ENCODE measurements at regions not wholly inside any gene's neighbourhood (a gene's known extent, or its start where the extent isn't known, plus 50 kb on each side); places are given as distances from the start of the nearest gene placed in this dataset.

DNA sequence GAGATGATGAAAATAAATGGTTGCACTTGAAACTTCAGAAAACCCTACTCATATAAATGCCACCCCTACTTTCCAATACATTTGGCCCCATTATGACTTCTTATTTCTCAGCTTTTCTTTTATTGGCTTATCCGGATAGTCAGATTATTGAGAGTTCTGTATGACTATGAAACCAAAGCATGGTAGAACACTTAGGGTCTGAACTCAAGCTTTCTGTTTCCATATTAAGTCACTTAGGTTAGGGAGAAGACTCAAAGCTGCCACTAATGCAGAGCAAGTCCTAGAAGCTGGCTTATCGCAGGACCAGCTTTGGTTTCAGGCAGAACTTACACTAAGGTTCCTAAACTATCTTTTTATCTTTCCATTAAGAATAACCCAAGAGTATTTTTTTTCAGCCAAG, 229.9 kb upstream of the CPEB2 start:
- Histone ChIP-seq H3K4me2 (ENCODE audit: low read length) (no peak overlapping the region), H3K27me3 (ENCODE audit: control insufficient read depth, low read length) (no peaks in the 10 kb centered on the region), H3K9me2 (replicated peaks; ENCODE audit: control insufficient read depth, low read length) (no peaks in the 10 kb centered on the region), H3K4me1 (ENCODE audit: control insufficient read depth, low read length) (peaks cover 2% of the 10 kb centered on the region), H3K4me3 (ENCODE audit: low read length) (no peak overlapping the region), H3K79me2 (ENCODE audit: control insufficient read depth, low read length) (no peaks in the 10 kb centered on the region), H3K27ac (ENCODE audit: low read depth, low read length) (no peak overlapping the region), H3F3A (ENCODE audit: control insufficient read depth, insufficient read depth) (no peaks in the 10 kb centered on the region), H3K9me3 (ENCODE audit: control insufficient read depth, insufficient read depth, low read length) (no peaks in the 10 kb centered on the region), H3K36me3 (ENCODE audit: control insufficient read depth, low read length) (no peaks in the 10 kb centered on the region), H4K20me1 (ENCODE audit: control insufficient read depth, insufficient read depth, low read depth, low read length) (no peaks in the 10 kb centered on the region)
- TF ChIP-seq, protein P1, sequence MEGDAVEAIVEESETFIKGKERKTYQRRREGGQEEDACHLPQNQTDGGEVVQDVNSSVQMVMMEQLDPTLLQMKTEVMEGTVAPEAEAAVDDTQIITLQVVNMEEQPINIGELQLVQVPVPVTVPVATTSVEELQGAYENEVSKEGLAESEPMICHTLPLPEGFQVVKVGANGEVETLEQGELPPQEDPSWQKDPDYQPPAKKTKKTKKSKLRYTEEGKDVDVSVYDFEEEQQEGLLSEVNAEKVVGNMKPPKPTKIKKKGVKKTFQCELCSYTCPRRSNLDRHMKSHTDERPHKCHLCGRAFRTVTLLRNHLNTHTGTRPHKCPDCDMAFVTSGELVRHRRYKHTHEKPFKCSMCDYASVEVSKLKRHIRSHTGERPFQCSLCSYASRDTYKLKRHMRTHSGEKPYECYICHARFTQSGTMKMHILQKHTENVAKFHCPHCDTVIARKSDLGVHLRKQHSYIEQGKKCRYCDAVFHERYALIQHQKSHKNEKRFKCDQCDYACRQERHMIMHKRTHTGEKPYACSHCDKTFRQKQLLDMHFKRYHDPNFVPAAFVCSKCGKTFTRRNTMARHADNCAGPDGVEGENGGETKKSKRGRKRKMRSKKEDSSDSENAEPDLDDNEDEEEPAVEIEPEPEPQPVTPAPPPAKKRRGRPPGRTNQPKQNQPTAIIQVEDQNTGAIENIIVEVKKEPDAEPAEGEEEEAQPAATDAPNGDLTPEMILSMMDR (IDR thresholded peaks at IDR 0.05; ENCODE audit: low read depth, low read length, poor library complexity, severe bottlenecking) = no peak
- no peak for TF ChIP-seq EZH2phosphoT487 (IDR thresholded peaks at IDR 0.05; ENCODE audit: borderline replicate concordance, low read length)

DNA sequence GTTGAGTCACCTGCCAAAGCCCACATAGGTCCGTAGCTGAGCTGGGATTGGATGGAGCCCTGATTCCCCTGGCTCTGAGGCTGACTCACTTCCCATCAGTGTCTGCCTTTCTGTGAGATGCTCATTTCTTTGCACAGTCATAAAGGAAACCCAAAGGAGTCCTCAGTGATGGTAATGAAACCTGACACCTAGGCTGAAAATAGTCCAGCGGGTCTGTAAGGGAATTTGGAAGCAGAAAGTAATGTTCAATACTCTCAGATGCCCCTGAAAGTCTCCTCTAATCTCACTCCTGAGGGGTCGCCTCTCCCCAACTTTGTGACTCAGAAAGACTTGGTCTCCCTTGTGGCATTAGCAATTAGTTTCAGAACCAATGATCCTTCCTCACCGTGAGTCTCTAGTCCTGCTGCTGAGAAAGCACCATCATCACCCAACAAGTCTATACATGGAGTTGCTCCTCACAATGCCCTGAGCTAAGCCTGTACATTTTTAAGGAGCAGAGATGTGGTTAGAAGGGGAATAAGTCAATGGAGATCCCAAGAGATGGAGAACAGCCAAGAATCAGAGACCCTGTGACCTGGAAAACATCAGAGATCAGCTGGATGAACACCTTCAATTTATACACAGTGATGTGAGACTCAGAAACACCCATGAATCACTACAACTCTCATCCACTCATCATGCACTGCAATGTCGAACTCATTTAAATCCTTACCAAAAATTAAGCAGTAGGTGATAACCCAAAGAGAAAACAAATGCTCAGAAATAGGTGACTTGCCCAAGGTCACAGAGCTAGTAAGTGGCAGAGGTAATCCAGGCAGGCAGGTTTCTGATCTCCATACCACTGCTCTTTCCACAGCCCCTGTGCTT, 219.0 kb upstream of the CPEB2 start:
- TF ChIP-seq, protein P1 (IDR thresholded peaks at IDR 0.05; ENCODE audit: low read depth, low read length, poor library complexity, severe bottlenecking) = no peak
- TF ChIP-seq EZH2phosphoT487 (IDR thresholded peaks at IDR 0.05; ENCODE audit: borderline replicate concordance, low read length) = no peak
- Histone ChIP-seq H3F3A (ENCODE audit: control insufficient read depth, insufficient read depth) (no peaks in the 10 kb centered on the region), H3K9me2 (replicated peaks; ENCODE audit: control insufficient read depth, low read length) (no peaks in the 10 kb centered on the region), H3K4me2 (ENCODE audit: low read length) (no peak overlapping the region), H3K27me3 (ENCODE audit: control insufficient read depth, low read length) (no peaks in the 10 kb centered on the region), H4K20me1 (ENCODE audit: control insufficient read depth, insufficient read depth, low read depth, low read length) (no peaks in the 10 kb centered on the region), H3K9me3 (ENCODE audit: control insufficient read depth, insufficient read depth, low read length) (no peaks in the 10 kb centered on the region), H3K36me3 (ENCODE audit: control insufficient read depth, low read length) (no peaks in the 10 kb centered on the region), H3K27ac (ENCODE audit: low read depth, low read length) (no peak overlapping the region), H3K79me2 (ENCODE audit: control insufficient read depth, low read length) (no peaks in the 10 kb centered on the region), H3K4me1 (ENCODE audit: control insufficient read depth, low read length) (no peaks in the 10 kb centered on the region), H3K4me3 (ENCODE audit: low read length) (no peak overlapping the region)

DNA sequence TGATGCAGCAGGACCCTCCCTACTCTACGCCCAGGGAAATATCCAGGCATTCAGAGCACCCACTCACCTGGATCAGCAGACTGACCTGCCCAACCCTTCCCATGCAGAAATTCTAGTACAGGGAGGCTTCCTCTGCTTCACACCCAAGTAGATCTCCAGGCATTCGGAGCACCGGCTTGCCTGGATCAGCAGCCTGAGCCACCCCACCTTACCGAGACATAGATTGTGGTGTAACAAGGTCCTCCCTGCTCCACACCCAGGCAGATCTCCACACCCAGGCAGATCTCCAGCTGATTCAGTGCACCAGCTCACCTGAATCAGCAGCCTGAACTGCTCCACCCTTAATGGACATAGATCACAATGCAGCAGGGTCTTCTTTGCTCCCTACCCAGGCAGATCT, 215.1 kb upstream of the CPEB2 start:
- Histone ChIP-seq H3K79me2 (ENCODE audit: control insufficient read depth, low read length) (no peaks in the 10 kb centered on the region), H4K20me1 (ENCODE audit: control insufficient read depth, insufficient read depth, low read depth, low read length) (no peaks in the 10 kb centered on the region), H3K27me3 (ENCODE audit: control insufficient read depth, low read length) (no peaks in the 10 kb centered on the region), H3K9me3 (ENCODE audit: control insufficient read depth, insufficient read depth, low read length) (no peaks in the 10 kb centered on the region), H3K4me3 (ENCODE audit: low read length) (no peak overlapping the region), H3K9me2 (replicated peaks; ENCODE audit: control insufficient read depth, low read length) (no peaks in the 10 kb centered on the region), H3K4me1 (ENCODE audit: control insufficient read depth, low read length) (no peaks in the 10 kb centered on the region), H3K4me2 (ENCODE audit: low read length) (no peak overlapping the region), H3K36me3 (ENCODE audit: control insufficient read depth, low read length) (no peaks in the 10 kb centered on the region), H3K27ac (ENCODE audit: low read depth, low read length) (no peak overlapping the region), H3F3A (ENCODE audit: control insufficient read depth, insufficient read depth) (no peaks in the 10 kb centered on the region)
- TF ChIP-seq, protein P1 (IDR thresholded peaks at IDR 0.05; ENCODE audit: low read depth, low read length, poor library complexity, severe bottlenecking) = no peak
- TF ChIP-seq EZH2phosphoT487 (IDR thresholded peaks at IDR 0.05; ENCODE audit: borderline replicate concordance, low read length) = no peak

All from DOHH2 (cell line).